ENCODE measurements at regions not wholly inside any gene's neighbourhood (a gene's known extent, or its start where the extent isn't known, plus 50 kb on each side); places are given as distances from the start of the nearest gene placed in this dataset.

GRCh38 chr14:104349950-104350349 lies 211.6 kb downstream of the KIF26A start:
- TF ChIP-seq CTCF (optimal IDR thresholded peaks at IDR 0.05 in 1 of 3, IDR thresholded peaks at IDR 0.05 in 1 of 3, conservative IDR thresholded peaks at IDR 0.05 in 1 of 3; ENCODE audit: extremely low read depth in 1 of 3, insufficient read depth in 2 of 3, low read length in 3 of 3) = no peak
- TF ChIP-seq EZH2 (IDR thresholded peaks at IDR 0.05; ENCODE audit: low read length) = no peak
